Stomach (tissue), 4 donors: ENCODE measurements at regions not wholly inside any gene's neighbourhood (a gene's known extent, or its start where the extent isn't known, plus 50 kb on each side); places are given as distances from the start of the nearest gene placed in this dataset.

ENCODE experiments used
- EP300 ChIP-seq: sonication (generic); formaldehyde crosslinking; IDR thresholded peaks from one replicate; pipeline ENCODE4 v1.6.1; 2017; ENCODE audit warnings: antibody characterized with exemption
- POLR2A ChIP-seq, 4 donors: fragments of 450-650 bp; IDR thresholded peaks; one replicate each; pipeline ENCODE4 v1.6.1; 2016; ENCODE audit warnings: antibody characterized with exemption in 4 of 4, control low read depth in 2 of 4, mild to moderate bottlenecking in 1 of 4, moderate library complexity in 1 of 4
- POLR2AphosphoS5 ChIP-seq, 3 donors: sonication (generic); formaldehyde crosslinking; IDR thresholded peaks; one replicate each; pipeline ENCODE4 v1.6.1; 2016; ENCODE audit warnings: antibody characterized with exemption in 3 of 3
- TF ChIP-seq, protein P1 (sequence below), 7 experiments: fragments of 450-650 bp in 4 of 7; fragments of 200-600 bp in 3 of 7; sonication (generic) in 3 of 7; IDR thresholded peaks; one replicate each; pipeline ENCODE4 v1.5.1; 2016 to 2019; ENCODE audit warnings: antibody characterized with exemption in 7 of 7, control low read depth in 2 of 7, mild to moderate bottlenecking in 1 of 7

DNA sequence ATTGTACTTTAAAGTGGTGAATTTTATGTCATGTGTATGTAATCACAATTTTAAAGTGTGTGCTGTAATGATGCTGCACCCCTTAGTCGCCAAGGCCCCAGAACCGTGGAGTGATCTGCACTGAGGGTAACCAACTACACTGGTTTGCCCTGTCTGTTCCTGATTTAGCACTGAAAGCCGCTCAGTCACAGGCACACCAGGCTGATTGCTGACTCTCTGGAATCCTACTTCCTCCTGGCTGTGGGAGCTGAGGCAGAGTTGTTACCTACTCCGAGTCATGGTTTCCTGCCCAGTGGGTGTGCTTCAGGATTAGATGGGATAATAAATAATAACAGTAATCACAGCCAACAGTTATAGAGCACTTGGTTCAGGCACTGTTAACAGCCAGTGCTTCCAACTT is 645.4 kb downstream of the BCOR start:
- no peak for TF ChIP-seq POLR2AphosphoS5 (IDR thresholded peaks at IDR 0.05)
- TF ChIP-seq, protein P1, sequence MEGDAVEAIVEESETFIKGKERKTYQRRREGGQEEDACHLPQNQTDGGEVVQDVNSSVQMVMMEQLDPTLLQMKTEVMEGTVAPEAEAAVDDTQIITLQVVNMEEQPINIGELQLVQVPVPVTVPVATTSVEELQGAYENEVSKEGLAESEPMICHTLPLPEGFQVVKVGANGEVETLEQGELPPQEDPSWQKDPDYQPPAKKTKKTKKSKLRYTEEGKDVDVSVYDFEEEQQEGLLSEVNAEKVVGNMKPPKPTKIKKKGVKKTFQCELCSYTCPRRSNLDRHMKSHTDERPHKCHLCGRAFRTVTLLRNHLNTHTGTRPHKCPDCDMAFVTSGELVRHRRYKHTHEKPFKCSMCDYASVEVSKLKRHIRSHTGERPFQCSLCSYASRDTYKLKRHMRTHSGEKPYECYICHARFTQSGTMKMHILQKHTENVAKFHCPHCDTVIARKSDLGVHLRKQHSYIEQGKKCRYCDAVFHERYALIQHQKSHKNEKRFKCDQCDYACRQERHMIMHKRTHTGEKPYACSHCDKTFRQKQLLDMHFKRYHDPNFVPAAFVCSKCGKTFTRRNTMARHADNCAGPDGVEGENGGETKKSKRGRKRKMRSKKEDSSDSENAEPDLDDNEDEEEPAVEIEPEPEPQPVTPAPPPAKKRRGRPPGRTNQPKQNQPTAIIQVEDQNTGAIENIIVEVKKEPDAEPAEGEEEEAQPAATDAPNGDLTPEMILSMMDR (IDR thresholded peaks at IDR 0.05): no peak
- TF ChIP-seq POLR2A (IDR thresholded peaks at IDR 0.05): no peak
- no peak for TF ChIP-seq EP300
